Left renal pelvis (tissue), 4 donors: ENCODE measurements at regions not wholly inside any gene's neighbourhood (a gene's known extent, or its start where the extent isn't known, plus 50 kb on each side); places are given as distances from the start of the nearest gene placed in this dataset.
"Not testable (repeated sequence)": the region's sequence is repeated elsewhere in the genome, so short reads cannot be mapped to it uniquely, and the experiment has no call there.

Experiments used
- DNase-seq, 4 donors: peaks; one replicate each; pipeline ENCODE4 v3.0.0-alpha.2; 2013; ENCODE audit warnings: low read depth in 4 of 4, low spot score in 3 of 4

DNA sequence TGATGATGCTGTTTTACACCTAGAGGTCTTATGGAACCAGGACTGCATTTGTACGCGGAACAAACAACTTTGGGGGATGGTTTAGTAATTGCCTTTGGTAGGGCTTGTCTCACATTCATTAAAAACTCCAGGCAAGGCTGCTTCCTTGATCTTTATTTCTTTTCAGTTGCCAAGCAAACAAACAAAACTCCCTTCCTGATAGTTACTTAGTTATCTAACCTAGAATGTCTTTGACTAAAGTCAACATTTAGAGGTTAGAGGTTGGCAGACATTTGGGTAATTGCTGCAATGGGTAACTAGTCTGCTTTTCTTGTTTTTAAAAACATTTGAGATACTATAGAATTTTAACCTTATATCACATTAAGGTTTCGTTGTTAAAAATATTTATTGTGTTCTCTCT lies 500.9 kb upstream of the PTBP2 start:
- DNase-seq: peak in 2 of 4 donors; percentile 5 to 17

DNA sequence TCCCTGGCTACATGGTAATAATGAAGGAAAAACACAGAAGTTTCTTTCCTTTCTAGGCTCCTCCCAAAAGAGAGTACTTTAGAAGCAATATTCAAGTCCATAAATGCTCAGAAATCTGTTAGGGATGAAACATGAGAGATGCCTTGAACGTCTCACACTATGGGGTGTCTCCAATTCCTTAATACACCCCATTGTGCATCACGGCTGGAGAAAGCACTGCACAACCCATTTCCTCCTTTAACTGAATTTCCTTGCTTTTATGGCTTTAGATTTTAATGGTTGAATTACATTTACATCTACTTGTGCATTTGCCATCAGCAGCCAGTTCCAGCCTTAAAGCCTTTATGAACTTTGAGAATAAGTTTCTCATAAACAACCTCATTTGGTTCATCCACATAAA lies 498.9 kb upstream of the PTBP2 start:
- DNase-seq: no peak

DNA sequence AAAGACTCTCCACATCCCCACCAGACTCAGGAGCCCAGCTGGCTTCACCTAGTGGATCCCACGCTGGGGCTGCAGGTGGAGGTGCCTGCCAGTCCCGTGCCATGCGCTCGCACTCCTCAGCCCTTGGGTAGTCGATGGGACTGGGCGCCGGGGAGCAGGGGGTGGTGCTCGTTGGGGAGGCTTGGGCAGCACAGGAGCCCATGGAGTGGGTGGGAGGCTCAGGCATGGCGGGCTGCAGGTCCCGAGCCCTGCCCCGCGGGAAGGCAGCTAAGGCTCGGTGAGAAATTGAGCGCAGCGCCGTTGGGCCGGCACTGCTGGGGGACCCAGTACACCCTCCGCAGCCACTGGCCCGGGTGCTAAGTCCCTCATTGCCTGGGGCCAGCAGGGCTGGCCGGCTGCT lies 497.4 kb upstream of the PTBP2 start:
- DNase-seq: not testable (repeated sequence)

- no peak for DNase-seq
These were observed 488.2 kb upstream of the PTBP2 start for GRCh38 chr1:96233422-96233821.

- DNase-seq: no peak
These were observed 487.3 kb upstream of the PTBP2 start for GRCh38 chr1:96234299-96234698.

- peak; percentile 26 to 39 (median 29) for DNase-seq
These were observed 485.3 kb upstream of the PTBP2 start for GRCh38 chr1:96236156-96236739.

DNA sequence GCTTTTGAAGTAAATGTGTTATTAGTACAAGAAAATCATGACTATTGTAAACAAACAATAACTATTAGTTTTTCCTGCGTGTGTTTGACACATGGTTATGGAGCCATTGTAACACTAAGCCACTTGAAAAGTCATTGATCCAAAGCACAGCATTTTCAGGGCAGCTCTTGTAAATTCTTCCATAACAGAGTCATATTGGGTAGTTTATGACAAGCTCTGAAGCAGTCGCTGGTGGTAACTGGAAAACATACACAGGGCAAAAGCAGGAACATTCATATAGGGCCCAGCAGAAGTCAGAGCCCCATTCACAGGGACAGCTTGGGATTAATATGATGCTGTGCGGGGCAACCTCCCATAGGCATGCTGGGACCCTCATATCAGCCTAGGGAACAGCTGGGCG lies 483.2 kb upstream of the PTBP2 start:
- no peak for DNase-seq

DNA sequence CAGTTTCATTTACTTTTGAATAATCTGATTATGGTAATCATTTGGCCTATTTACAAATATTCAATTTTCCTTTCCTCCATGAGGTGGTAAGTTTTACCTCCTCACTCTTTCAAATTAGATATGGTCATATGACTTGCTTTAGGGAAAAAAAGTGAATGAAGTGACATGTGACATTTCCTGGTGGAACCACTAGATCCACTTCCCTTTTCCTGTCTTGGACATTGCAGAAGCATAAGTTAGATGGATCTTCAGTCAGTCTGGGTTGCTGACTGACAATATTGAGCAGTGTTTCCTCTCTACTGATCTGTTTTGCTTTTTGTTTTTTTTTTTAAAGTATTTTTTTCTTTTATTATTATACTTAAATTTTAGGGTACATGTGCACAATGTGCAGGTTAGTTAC lies 481.1 kb upstream of the PTBP2 start:
- no peak for DNase-seq

GRCh38 chr1:96253246-96254035 lies 468.1 kb upstream of the PTBP2 start:
- DNase-seq: no peak

- DNase-seq: no peak
These were observed 465.3 kb upstream of the PTBP2 start for GRCh38 chr1:96256130-96256790.

GRCh38 chr1:96259399-96259798 lies 462.2 kb upstream of the PTBP2 start:
- DNase-seq: no peak

DNA sequence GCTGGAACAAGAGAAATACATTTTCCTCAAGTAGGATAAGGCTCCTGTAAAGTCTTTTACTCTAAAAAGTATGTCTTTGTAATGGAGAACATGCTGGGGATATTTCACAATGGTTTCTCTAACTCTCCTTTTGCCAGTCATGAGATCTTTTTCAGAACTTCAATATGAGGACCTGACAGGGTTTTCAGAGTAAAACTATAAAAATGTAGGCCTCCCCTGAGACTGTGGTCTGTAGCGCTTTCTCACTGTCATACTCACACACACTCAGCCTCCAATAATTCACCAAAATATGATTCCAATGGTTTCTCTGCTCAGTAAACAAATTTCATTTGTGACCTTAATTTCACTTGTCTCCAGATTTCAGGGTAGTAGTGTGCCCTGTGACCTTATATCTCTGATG lies 440.1 kb upstream of the PTBP2 start:
- DNase-seq: no peak

GRCh38 chr1:96290033-96290432 lies 431.6 kb upstream of the PTBP2 start:
- DNase-seq: no peak

GRCh38 chr1:96290801-96291200 lies 430.8 kb upstream of the PTBP2 start:
- DNase-seq: no peak

- DNase-seq: no peak
These were observed 430.1 kb upstream of the PTBP2 start for GRCh38 chr1:96291468-96291867.

- no peak for DNase-seq
These were observed 429.4 kb upstream of the PTBP2 start for GRCh38 chr1:96292141-96292540.

DNA sequence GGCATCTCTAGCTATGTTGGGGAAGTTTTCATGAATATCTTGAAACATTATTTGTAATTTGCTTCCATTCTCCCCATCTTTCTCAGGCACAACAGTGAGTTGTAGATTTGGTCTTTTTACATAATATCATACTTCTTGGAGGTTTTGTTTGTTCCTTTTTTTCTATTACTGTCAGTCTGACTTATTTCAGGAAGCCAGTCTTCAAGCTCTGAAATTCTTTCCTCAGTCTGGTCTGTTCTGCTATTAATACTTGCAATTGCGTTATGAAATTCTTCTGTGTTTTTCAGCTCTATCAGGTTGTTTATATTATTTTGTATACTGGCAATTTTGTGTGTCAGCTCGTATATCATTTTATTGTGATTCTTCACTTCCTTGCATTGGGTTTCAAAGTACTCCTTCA lies 424.6 kb upstream of the PTBP2 start:
- no peak for DNase-seq

DNA sequence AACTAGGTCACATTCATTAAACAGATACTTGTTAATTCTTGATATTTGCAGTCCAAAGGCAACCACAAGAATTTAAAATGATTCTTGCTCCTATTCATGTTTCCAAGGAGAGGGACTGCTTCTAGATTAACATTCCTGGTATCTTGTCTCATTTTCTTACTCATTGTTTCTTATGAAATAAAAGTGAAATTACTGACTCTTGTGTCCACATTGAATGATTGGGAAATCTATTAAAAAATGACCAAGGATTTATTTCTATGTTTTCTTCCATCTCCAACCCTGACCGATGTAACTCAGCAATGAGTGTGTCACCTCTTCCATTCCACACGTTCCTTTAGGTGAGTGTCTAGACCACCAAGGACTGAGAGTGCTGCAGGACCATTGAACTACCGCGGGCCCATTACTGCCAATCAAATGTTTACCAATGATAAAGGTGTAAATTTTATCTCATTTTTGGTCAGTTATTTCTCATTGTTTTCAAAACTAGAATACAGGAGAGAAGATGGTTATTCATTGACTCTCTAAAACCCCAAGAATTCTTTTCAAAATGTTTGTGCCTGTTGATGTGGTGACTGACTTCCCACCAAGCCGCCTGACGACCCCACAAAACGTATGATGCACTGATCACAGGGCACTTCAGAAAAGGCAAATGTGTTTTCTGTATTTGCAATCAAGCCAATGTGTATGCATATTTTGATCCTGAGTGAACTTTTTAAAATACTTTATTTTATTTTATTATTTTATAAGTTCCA lies 414.6 kb upstream of the PTBP2 start:
- DNase-seq: no peak

- no peak for DNase-seq
These were observed 413.3 kb upstream of the PTBP2 start for GRCh38 chr1:96308314-96308713.

DNA sequence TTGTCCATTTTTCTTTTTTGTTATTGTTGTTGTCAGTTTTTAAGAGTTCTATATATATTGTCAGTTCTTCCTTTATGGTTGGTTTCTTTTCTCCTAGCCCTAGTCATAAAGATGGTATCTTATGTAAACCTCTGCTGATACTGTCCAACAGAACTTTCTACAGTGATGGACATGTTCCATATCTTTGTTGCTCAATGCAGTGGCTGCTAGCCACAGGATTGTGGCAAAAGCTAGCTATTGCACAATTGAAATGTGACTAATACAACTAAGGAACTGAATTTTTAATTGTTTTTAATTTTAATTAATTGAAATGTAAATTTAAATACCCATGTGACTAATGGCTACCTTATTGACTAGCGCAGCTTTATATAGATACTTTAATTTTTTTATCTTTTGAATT lies 411.8 kb upstream of the PTBP2 start:
- DNase-seq: no peak

DNA sequence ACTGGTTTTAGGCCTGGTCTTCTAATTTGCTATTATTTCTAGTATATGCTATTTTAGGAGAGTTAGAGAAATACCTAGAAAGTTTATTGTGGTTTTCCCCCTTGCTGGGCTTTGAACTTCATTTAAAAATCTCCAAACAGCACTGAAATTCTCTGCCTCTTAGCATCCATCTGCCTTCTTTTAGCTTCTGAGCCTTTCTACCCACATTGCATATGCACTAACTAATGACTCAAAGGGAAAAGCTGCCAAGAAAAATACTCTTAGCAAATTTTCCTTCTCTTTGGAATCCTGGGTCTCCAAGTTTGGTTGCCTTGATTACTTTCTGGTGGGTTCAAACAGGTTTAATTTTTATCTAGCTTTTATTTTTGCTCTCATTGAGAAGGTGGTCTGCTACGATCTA lies 408.4 kb upstream of the PTBP2 start:
- no peak for DNase-seq
